Islet precursor cell (in vitro differentiated cells): ENCODE measurements at regions not wholly inside any gene's neighbourhood (a gene's known extent, or its start where the extent isn't known, plus 50 kb on each side); places are given as distances from the start of the nearest gene placed in this dataset.
"Not testable (repeated sequence)": the region's sequence is repeated elsewhere in the genome, so short reads cannot be mapped to it uniquely, and the experiment has no call there.

ENCODE experiments used
- DNase-seq: peaks from one replicate; pipeline ENCODE4 v3.0.0-alpha.2; 2018

DNA sequence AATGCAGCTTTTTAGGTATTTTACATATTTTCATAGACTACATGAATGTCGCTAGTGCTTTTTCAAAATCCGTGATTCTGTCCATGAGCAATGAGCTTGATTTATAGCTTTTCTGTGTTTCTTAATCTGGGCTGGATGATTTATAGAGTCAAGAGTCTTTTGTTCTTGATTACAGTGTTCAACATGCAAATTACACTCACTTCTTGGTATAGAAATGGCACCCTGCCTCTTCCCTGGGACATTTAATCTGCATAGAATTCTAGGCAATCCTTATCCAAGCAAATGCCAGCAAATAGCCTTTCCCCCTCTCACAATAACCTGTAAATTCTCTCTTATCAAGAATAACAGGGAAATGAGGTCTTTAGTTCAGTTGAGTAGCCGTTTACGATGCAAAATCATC is 246.2 kb upstream of the SEMA3C start:
- DNase-seq = no peak

- DNase-seq = no peak
Measured at GRCh38 chr7:81162771-81163525, 244.1 kb upstream of the SEMA3C start.

- no peak for DNase-seq
Measured at GRCh38 chr7:81162234-81162633, 243.4 kb upstream of the SEMA3C start.

- DNase-seq = peak; percentile 92
Measured at GRCh38 chr7:81161451-81162075, 242.7 kb upstream of the SEMA3C start.

DNA sequence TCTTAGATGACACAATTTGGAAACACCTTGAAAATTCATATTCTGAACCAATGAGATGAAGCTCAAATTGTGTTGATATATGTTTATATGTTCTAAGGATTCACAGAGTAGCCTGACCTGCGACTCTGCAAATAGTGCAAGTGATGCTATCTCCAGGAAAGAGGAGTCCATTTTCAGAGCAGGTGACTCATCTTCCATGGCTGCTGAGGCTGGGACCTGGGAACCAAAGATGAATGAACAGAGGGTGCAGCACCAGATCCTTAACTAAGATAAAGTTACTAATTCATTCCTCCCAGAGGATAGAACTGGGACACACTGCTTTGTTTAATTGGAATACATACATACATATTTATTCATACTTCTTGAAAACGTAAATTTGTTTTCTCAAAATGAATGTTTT is 240.6 kb upstream of the SEMA3C start:
- peak; percentile 90 for DNase-seq

- DNase-seq = no peak
Measured at GRCh38 chr7:81158189-81158588, 239.3 kb upstream of the SEMA3C start.

GRCh38 chr7:81155654-81156373 is 237.0 kb upstream of the SEMA3C start:
- DNase-seq = no peak

GRCh38 chr7:81154565-81154964 is 235.7 kb upstream of the SEMA3C start:
- no peak for DNase-seq

- not testable (repeated sequence) for DNase-seq
Measured at GRCh38 chr7:81152925-81153324, 234.1 kb upstream of the SEMA3C start.

DNA sequence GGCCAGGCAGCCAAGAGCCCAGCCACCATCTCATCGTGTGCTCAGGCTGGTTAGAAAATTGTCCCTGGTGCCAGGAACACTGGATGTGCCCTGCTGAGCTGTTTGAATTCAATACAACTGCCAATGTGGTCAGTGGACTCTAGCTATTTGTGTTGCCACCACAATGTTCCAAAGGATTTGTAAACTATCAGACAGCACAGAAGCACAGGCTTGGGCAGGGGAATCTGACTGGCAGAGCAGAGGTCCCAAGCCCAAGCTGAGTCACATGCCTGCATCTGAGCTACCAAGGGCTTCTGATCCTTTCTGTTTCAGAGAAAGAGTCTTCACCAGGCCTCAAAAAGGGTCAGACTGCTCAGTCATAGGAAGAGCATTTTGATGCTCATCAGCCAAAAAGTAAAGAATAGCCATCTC is 232.1 kb upstream of the SEMA3C start:
- DNase-seq = peak; percentile 64

DNA sequence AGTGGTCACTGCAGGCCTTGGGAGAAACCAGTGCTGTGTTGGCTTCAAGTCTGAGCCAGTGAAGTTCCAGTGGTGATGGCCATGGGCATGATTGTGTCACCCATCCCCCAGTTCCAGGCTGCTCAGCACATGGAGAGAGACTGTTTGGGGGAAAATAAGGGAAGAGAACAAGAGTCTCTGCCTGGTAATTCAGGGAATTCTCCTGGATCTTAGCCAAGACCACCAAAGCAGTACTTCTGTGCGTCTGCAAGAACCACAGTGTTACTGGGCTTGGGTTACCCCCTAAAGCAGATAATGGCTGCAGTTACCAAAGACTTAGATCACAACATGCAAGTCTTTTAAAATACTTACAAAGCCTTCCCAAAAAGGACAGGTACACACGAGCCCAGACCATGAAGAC is 225.0 kb upstream of the SEMA3C start:
- no peak for DNase-seq

GRCh38 chr7:81141257-81142205 is 222.7 kb upstream of the SEMA3C start:
- DNase-seq = not testable (repeated sequence)

DNA sequence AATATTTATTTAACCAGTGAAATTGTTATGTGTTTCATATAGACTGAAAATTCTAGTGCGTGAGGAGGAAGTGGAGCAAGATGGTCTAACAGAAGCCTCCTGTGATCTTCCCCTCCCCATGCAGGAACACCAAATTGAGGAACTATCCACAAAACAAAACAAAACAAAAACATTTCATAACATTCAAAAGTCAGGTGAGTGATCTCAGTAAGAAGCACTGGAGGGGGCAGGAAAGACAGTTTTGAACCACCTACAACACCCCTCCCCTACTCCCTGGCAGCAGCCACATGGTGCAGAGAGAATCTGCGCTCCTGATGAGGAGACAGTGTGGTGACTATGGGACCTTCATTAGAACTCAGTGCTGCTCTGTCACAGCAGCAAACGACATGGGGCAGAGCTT is 221.9 kb upstream of the SEMA3C start:
- DNase-seq = no peak

GRCh38 chr7:81140252-81140651 is 221.4 kb upstream of the SEMA3C start:
- no peak for DNase-seq

DNA sequence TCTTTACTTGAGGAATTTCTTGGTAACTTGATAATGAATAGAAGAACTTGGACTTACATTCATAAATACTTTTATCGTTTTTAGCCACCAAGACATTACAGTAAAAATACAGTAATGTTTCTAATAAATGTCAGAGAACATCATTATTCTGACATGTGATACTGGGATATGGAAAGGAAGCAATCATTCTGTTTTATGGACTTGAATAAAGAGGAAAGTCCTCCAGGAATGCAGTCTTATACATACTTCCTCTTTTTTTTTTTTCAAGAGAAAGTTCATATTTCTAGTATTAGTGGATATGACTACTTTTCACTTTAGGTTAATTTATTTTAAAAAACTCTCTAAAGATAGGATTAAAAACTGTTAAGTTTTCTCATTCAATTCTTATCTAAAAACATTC is 220.0 kb upstream of the SEMA3C start:
- no peak for DNase-seq

DNA sequence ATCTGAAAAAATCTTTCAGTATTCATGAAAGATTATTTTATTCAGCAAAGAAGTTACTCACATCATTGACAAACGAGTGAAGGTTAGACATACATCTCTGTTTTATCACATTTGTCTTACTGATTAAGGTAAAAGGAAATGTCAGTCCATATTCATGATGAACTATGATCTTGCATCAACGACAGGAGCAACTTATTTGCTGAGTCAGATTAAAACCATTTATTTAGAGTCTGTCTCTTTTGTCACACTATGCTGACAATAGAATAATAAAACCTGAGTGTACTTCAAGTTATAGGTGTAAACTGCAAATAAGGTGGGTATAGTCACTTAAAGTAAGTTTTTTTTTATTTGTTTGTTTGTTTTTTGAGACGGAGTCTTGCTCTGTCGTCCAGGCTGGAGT is 216.5 kb upstream of the SEMA3C start:
- DNase-seq = no peak

- DNase-seq = no peak
Measured at GRCh38 chr7:81128011-81128410, 209.2 kb upstream of the SEMA3C start.

GRCh38 chr7:81120803-81121202 is 202.0 kb upstream of the SEMA3C start:
- no peak for DNase-seq

DNA sequence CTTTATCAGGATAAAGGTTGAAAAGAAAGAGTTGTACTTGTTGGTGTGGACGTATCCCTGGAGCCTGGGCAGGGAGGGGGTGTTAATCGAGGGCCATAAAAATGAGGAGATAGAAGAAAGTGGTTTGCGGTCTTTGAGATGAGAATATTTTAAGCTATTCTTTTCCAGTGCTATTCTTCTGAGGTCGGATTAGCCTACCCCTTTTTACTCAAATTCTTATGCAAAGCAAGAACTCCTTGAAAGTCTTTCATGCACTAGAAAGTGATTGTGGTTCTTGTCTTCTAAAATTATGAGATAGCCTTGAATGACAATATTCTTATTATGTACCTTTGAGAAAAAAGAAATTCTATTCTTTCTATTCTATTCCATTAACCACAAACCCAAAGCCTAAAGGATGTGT is 201.3 kb upstream of the SEMA3C start:
- no peak for DNase-seq

DNA sequence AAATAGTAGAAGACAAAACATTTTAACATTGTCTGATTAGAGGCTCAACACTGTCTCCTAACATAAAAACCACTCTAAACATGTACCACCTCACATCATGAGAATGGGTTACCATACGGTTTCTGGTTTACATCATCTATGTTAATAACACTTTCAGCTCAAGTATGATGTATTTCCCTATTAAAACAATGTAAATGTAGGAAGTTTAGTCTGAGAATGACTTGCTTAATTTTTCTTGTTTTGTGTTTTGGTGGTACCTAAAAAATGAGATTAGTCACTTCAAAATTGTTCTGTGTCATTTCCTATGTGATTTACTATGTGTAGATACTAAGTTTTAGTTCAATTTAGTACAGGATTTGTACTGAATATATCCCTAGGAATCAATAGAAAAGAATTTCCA is 195.8 kb upstream of the SEMA3C start:
- DNase-seq = no peak

DNA sequence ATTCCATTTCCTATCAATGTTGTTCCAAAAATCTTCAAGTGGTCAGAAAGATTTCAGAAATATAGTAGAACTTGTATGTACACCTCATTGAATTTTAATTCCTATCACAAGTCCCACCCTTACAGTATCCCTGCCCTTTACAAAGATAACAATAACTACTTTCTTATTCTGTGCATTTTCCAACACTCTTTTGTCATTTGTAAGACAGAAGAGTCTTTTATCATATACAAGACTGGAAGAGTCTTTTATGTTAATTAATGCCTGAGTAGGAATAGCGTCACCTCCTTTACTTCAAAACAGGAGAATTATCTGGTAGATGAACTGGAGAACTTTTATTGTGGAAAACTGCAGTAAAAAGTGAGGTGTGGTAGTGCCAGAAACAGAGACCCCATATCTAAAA is 193.9 kb upstream of the SEMA3C start:
- DNase-seq = no peak

- DNase-seq = peak; percentile 82
Measured at GRCh38 chr7:81111781-81112540, 193.1 kb upstream of the SEMA3C start.
